GM23338 (cell line): ENCODE measurements at regions not wholly inside any gene's neighbourhood (a gene's known extent, or its start where the extent isn't known, plus 50 kb on each side); places are given as distances from the start of the nearest gene placed in this dataset.
A peak's percentile ranks its signal among the peaks of the same experiment; 100 is the strongest.

Source experiments
- ATAC-seq: fragments of 200-7000 bp; cut with Tn5 transposase; 3 replicates; pipeline ENCODE4 v1.9.1; 2020
- DNase-seq: peaks from one replicate; pipeline ENCODE4 v3.0.0-alpha.2; 2015; ENCODE audit warnings: low spot score
- H2AFZ ChIP-seq: fragments of 200-600 bp; sonication (generic); 2 replicates; pipeline ENCODE4 v1.8.0; 2016; ENCODE audit warnings: antibody characterized with exemption, mild to moderate bottlenecking, moderate library complexity
- H3F3A ChIP-seq: fragments of 200-600 bp; sonication (generic); replicated peaks from 2 replicates; pipeline ENCODE4 v1.8.0; 2017; ENCODE audit warnings: antibody characterized with exemption, mixed run types, low read depth
- H3K27ac ChIP-seq: fragments of 200-600 bp; sonication (generic); 2 replicates; pipeline ENCODE4 v1.6.1; 2016; ENCODE audit warnings: low read depth
- H3K27me3 ChIP-seq: fragments of 200-600 bp; sonication (generic); 2 replicates; pipeline ENCODE4 v1.8.0; 2016; ENCODE audit warnings: mild to moderate bottlenecking, mixed run types, moderate library complexity; ENCODE audit not compliant: insufficient read depth
- H3K36me3 ChIP-seq: fragments of 200-600 bp; sonication (generic); 2 replicates; pipeline ENCODE4 v1.8.0; 2016; ENCODE audit warnings: mild to moderate bottlenecking; ENCODE audit not compliant: insufficient read depth
- H3K4me1 ChIP-seq: fragments of 200-600 bp; sonication (generic); 2 replicates; pipeline ENCODE4 v1.8.0; 2016; ENCODE audit warnings: mild to moderate bottlenecking, moderate library complexity; ENCODE audit not compliant: insufficient read depth
- H3K4me2 ChIP-seq: fragments of 200-600 bp; sonication (generic); 2 replicates; pipeline ENCODE4 v1.7.1; 2017; ENCODE audit warnings: mixed run types
- H3K4me3 ChIP-seq: fragments of 200-600 bp; sonication (generic); 2 replicates; pipeline ENCODE4 v1.6.1; 2016; ENCODE audit warnings: mixed run types
- H3K79me2 ChIP-seq: fragments of 200-600 bp; sonication (generic); replicated peaks from 2 replicates; pipeline ENCODE4 v1.8.0; 2017; ENCODE audit warnings: mild to moderate bottlenecking; ENCODE audit not compliant: insufficient read depth
- H3K9me2 ChIP-seq: fragments of 200-600 bp; sonication (generic); 2 replicates; pipeline ENCODE4 v1.8.0; 2017; ENCODE audit not compliant: insufficient read depth
- H4K20me1 ChIP-seq: fragments of 200-600 bp; sonication (generic); replicated peaks from 2 replicates; pipeline ENCODE4 v1.8.0; 2017; ENCODE audit warnings: mild to moderate bottlenecking; ENCODE audit not compliant: insufficient read depth
- H3K27ac Mint-ChIP-seq: 2 replicates; pipeline ENCODE4 v1.8.0; 2020; ENCODE audit warnings: inconsistent platforms, mild to moderate bottlenecking, moderate library complexity, mixed read lengths
- H3K27me3 Mint-ChIP-seq: 3 replicates; pipeline ENCODE4 v1.8.0; 2022; ENCODE audit warnings: low read depth, mild to moderate bottlenecking, moderate library complexity, mixed read lengths, inconsistent platforms; ENCODE audit not compliant: insufficient read depth, poor library complexity
- H3K36me3 Mint-ChIP-seq: 3 replicates; pipeline ENCODE4 v1.8.0; 2021; ENCODE audit warnings: low read depth, mild to moderate bottlenecking, inconsistent platforms, moderate library complexity, mixed read lengths
- H3K4me1 Mint-ChIP-seq: 3 replicates; pipeline ENCODE4 v1.8.0; 2020; ENCODE audit warnings: mild to moderate bottlenecking, inconsistent platforms, mixed read lengths
- H3K4me3 Mint-ChIP-seq: 3 replicates; pipeline ENCODE4 v1.8.0; 2021; ENCODE audit warnings: moderate library complexity, mild to moderate bottlenecking, inconsistent platforms, mixed read lengths
- H3K9me3 Mint-ChIP-seq: 3 replicates; pipeline ENCODE4 v1.8.0; 2020; ENCODE audit warnings: moderate library complexity, mild to moderate bottlenecking, inconsistent platforms, mixed read lengths
- EZH2 ChIP-seq: fragments of 200-600 bp; sonication (generic); IDR thresholded peaks from one replicate; pipeline ENCODE4 v1.8.0; 2017; ENCODE audit warnings: antibody characterized with exemption, mild to moderate bottlenecking, low read depth; ENCODE audit not compliant: unreplicated experiment
- EZH2phosphoT487 ChIP-seq: fragments of 200-600 bp; sonication (generic); IDR thresholded peaks from one replicate; pipeline ENCODE4 v1.8.1; 2018; ENCODE audit warnings: antibody characterized with exemption; ENCODE audit not compliant: unreplicated experiment
- NANOG ChIP-seq: IDR thresholded peaks from 2 replicates; pipeline ENCODE4 v1.6.1; 2016; ENCODE audit warnings: antibody characterized with exemption, borderline replicate concordance
- POLR2AphosphoS5 ChIP-seq: IDR thresholded peaks from 2 replicates; pipeline ENCODE4 v1.6.1; 2016; ENCODE audit warnings: antibody characterized with exemption, low read depth
- STAT1 ChIP-seq: IDR thresholded peaks from one replicate; pipeline ENCODE4 v1.6.1; 2016; ENCODE audit warnings: antibody characterized with exemption; ENCODE audit not compliant: unreplicated experiment
- ZNF331 ChIP-seq: fragments of 250-450 bp; sonication (Bioruptor Pico); IDR thresholded peaks from 2 replicates; pipeline ENCODE4 v1.5.0; 2020; ENCODE audit warnings: low read depth, mild to moderate bottlenecking, moderate library complexity
- TF ChIP-seq, protein P1 (sequence below): fragments of 250-450 bp; sonication (Bioruptor Pico); IDR thresholded peaks from 2 replicates; pipeline ENCODE4 v1.5.0; 2020; ENCODE audit warnings: mild to moderate bottlenecking, moderate library complexity
- TF ChIP-seq, protein P2 (sequence below), 2 experiments: fragments of 200-600 bp in 1 of 2; sonication (generic) in 1 of 2; conservative IDR thresholded peaks; 2 replicates each; pipeline versions ENCODE4 v1.5.1 to v1.6.1; 2016 to 2017; ENCODE audit warnings: antibody characterized with exemption in 2 of 2, low read depth in 2 of 2, mild to moderate bottlenecking in 2 of 2, moderate library complexity in 1 of 2

DNA sequence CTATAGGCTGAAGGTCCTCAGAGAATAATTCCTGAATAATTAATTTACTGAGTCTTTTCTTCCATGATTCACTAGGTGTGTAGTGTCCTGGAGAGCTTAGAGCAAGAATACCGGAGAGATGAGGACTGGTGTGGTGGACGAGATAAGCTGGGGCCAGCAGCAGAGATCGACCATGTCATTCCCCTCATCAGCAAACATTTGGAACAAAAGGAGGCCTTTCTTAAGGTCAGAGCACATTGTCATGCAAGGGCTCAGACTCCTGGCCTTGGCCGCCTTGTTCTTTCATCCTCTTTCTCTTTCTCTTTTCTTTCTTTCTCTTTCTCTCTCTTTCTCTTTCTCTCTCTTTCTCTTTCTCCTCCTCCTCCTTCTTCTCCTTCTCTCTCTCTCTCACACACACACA lies 291.4 kb upstream of the UMPS start:
- no peak overlapping the region for H2AFZ ChIP-seq
- ATAC-seq (peak; percentile 94), DNase-seq (peak; percentile 68)
- TF ChIP-seq POLR2AphosphoS5 (no peak), EZH2phosphoT487 (no peak), ZNF331 (CRISPR knock-in tag) (no peak)
- TF ChIP-seq, protein P1, sequence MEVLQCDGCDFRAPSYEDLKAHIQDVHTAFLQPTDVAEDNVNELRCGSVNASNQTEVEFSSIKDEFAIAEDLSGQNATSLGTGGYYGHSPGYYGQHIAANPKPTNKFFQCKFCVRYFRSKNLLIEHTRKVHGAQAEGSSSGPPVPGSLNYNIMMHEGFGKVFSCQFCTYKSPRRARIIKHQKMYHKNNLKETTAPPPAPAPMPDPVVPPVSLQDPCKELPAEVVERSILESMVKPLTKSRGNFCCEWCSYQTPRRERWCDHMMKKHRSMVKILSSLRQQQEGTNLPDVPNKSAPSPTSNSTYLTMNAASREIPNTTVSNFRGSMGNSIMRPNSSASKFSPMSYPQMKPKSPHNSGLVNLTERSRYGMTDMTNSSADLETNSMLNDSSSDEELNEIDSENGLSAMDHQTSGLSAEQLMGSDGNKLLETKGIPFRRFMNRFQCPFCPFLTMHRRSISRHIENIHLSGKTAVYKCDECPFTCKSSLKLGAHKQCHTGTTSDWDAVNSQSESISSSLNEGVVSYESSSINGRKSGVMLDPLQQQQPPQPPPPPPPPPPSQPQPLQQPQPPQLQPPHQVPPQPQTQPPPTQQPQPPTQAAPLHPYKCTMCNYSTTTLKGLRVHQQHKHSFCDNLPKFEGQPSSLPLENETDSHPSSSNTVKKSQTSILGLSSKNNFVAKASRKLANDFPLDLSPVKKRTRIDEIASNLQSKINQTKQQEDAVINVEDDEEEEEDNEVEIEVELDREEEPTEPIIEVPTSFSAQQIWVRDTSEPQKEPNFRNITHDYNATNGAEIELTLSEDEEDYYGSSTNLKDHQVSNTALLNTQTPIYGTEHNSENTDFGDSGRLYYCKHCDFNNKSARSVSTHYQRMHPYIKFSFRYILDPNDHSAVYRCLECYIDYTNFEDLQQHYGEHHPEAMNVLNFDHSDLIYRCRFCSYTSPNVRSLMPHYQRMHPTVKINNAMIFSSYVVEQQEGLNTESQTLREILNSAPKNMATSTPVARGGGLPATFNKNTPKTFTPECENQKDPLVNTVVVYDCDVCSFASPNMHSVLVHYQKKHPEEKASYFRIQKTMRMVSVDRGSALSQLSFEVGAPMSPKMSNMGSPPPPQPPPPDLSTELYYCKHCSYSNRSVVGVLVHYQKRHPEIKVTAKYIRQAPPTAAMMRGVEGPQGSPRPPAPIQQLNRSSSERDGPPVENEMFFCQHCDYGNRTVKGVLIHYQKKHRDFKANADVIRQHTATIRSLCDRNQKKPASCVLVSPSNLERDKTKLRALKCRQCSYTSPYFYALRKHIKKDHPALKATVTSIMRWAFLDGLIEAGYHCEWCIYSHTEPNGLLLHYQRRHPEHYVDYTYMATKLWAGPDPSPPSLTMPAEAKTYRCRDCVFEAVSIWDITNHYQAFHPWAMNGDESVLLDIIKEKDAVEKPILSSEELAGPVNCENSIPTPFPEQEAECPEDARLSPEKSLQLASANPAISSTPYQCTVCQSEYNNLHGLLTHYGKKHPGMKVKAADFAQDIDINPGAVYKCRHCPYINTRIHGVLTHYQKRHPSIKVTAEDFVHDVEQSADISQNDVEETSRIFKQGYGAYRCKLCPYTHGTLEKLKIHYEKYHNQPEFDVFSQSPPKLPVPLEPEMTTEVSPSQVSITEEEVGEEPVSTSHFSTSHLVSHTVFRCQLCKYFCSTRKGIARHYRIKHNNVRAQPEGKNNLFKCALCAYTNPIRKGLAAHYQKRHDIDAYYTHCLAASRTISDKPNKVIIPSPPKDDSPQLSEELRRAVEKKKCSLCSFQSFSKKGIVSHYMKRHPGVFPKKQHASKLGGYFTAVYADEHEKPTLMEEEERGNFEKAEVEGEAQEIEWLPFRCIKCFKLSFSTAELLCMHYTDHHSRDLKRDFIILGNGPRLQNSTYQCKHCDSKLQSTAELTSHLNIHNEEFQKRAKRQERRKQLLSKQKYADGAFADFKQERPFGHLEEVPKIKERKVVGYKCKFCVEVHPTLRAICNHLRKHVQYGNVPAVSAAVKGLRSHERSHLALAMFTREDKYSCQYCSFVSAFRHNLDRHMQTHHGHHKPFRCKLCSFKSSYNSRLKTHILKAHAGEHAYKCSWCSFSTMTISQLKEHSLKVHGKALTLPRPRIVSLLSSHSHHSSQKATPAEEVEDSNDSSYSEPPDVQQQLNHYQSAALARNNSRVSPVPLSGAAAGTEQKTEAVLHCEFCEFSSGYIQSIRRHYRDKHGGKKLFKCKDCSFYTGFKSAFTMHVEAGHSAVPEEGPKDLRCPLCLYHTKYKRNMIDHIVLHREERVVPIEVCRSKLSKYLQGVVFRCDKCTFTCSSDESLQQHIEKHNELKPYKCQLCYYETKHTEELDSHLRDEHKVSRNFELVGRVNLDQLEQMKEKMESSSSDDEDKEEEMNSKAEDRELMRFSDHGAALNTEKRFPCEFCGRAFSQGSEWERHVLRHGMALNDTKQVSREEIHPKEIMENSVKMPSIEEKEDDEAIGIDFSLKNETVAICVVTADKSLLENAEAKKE (CRISPR knock-in tag), result peak; percentile 95
- Mint-ChIP-seq H3K4me3 (no peak overlapping the region), H3K9me3 (no peaks in the 10 kb centered on the region), H3K36me3 (0 out of 3 replicates have a peak, but pooled peaks cover 4% of the 10 kb centered on the region), H3K4me1 (peaks cover 27% of the 10 kb centered on the region), H3K27me3 (peaks cover 3% of the 10 kb centered on the region), H3K27ac (no peak overlapping the region)
- H3F3A ChIP-seq, result no peaks in the 10 kb centered on the region
- no peaks in the 10 kb centered on the region for H3K79me2 ChIP-seq
- no peaks in the 10 kb centered on the region for H4K20me1 ChIP-seq
- H3K36me3 ChIP-seq, result no peaks in the 10 kb centered on the region
- H3K27me3 ChIP-seq, result no peaks in the 10 kb centered on the region
- no peak overlapping the region for H3K4me3 ChIP-seq
- peaks cover 14% of the 10 kb centered on the region for H3K9me2 ChIP-seq
- H3K4me2 ChIP-seq, result peak overlapping the region; percentile 16
- H3K27ac ChIP-seq, result no peak overlapping the region
- peaks cover 18% of the 10 kb centered on the region for H3K4me1 ChIP-seq

DNA sequence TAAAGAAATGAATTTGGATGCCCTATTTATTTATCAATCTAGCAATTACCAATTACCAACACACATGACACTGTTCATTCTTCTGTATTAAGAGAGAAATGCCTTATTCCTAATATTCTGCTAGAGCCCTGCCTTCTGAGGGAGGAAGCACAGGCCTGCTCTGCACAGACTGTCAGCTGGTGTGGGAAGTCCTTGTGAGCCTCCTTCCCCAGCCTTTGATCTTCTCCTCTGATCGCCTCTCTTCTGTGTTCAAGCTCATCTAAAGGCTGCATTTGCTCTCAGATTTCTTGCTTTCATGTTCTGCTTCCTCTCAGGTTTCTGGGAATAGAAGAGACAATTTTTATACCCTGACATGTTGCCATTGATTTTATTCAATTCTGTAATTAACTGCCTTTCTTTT lies 290.6 kb upstream of the UMPS start:
- Histone ChIP-seq H3K4me1 (peaks cover 18% of the 10 kb centered on the region), H3F3A (no peaks in the 10 kb centered on the region), H3K27ac (no peak overlapping the region), H2AFZ (no peak overlapping the region), H3K36me3 (no peaks in the 10 kb centered on the region), H3K27me3 (no peaks in the 10 kb centered on the region), H3K79me2 (no peaks in the 10 kb centered on the region), H3K9me2 (peaks cover 14% of the 10 kb centered on the region), H4K20me1 (no peaks in the 10 kb centered on the region), H3K4me2 (0 out of 2 replicates have a peak overlapping the region, but pooled peaks have one; percentile 41), H3K4me3 (no peak overlapping the region)
- no peak overlapping the region for H3K27ac Mint-ChIP-seq
- H3K9me3 Mint-ChIP-seq, result no peaks in the 10 kb centered on the region
- ATAC-seq, result peak; percentile 66
- H3K4me1 Mint-ChIP-seq, result peaks cover 27% of the 10 kb centered on the region
- peaks cover 5% of the 10 kb centered on the region for H3K27me3 Mint-ChIP-seq
- peak; percentile 21 for DNase-seq
- H3K4me3 Mint-ChIP-seq, result no peak overlapping the region
- 0 out of 3 replicates have a peak, but pooled peaks cover 4% of the 10 kb centered on the region for H3K36me3 Mint-ChIP-seq
- TF ChIP-seq ZNF331 (CRISPR knock-in tag), result no peak
- TF ChIP-seq POLR2AphosphoS5, result no peak
- TF ChIP-seq STAT1, result no peak
- TF ChIP-seq, protein P2, sequence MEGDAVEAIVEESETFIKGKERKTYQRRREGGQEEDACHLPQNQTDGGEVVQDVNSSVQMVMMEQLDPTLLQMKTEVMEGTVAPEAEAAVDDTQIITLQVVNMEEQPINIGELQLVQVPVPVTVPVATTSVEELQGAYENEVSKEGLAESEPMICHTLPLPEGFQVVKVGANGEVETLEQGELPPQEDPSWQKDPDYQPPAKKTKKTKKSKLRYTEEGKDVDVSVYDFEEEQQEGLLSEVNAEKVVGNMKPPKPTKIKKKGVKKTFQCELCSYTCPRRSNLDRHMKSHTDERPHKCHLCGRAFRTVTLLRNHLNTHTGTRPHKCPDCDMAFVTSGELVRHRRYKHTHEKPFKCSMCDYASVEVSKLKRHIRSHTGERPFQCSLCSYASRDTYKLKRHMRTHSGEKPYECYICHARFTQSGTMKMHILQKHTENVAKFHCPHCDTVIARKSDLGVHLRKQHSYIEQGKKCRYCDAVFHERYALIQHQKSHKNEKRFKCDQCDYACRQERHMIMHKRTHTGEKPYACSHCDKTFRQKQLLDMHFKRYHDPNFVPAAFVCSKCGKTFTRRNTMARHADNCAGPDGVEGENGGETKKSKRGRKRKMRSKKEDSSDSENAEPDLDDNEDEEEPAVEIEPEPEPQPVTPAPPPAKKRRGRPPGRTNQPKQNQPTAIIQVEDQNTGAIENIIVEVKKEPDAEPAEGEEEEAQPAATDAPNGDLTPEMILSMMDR (conservative IDR thresholded peaks at IDR 0.05; ENCODE audit: low read depth in 2 of 2), result no peak
- TF ChIP-seq NANOG, result no peak
- no peak for TF ChIP-seq EZH2phosphoT487
- TF ChIP-seq EZH2, result no peak
